ENCODE measurements at regions not wholly inside any gene's neighbourhood (a gene's known extent, or its start where the extent isn't known, plus 50 kb on each side); places are given as distances from the start of the nearest gene placed in this dataset.

DNA sequence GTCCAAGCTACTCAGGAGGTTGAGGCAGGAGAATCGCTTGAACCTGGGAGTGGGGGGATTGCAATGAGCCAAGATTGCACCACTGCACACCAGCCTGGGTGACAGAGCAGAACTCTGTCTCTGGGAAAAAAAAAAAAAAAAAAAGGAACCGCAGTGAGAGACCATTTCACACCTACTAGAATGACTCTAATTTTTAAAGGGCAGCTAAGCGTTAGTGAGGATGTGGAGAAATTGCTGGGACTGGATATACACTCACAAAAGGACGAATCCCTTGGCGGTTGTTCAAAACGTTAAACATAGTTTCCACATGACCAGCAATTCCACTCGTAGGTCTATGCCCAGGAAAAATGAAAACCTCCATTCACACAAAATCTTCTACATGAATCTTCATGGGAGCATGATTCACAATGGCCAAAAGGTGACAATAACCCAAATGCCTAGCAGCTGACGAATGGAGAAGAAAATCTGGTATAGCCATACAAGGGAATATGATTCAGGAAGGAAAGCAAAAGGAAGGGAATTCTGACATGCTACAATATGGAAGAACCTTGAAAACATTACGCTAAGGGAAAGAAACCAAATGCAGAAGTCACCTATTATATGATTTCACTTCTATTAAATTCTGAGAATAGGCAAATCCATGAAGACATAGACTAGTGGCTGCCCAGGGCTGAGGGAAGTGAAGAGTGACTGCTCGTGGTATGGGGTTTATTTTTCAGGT is 127.0 kb downstream of the CHSY1 start:
- no peak for DNase-seq (ENCODE audit: low spot score)

GRCh38 chr15:101123222-101123910 is 128.5 kb downstream of the CHSY1 start:
- no peak for DNase-seq (ENCODE audit: low spot score)

DNA sequence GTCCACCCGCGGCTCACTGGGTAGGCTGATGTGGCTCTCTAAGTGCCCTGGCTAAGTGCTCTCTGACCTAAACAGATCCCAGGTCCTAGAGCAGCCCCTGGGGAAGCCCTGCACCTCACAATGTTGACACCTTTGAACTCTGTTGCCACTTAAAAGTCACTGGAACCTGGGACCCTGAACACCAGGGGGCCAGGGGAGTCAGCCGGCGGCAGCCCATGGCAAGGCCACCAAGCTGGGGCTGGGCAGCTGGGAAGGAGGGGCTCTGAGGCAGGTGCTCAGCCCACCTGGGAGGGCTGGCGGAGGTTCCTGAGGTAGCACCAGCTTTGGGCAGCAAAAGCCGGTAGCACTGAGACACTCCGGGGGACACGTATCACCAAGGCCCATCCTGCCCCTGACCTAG is 129.0 kb downstream of the CHSY1 start:
- no peak for DNase-seq (ENCODE audit: low spot score)

GRCh38 chr15:101122266-101122665 is 129.6 kb downstream of the CHSY1 start:
- DNase-seq (ENCODE audit: low spot score) = no peak

GRCh38 chr15:101121511-101122090 is 130.2 kb downstream of the CHSY1 start:
- DNase-seq (ENCODE audit: low spot score) = peak; percentile 19

GRCh38 chr15:101120987-101121386 is 130.9 kb downstream of the CHSY1 start:
- no peak for DNase-seq (ENCODE audit: low spot score)

DNA sequence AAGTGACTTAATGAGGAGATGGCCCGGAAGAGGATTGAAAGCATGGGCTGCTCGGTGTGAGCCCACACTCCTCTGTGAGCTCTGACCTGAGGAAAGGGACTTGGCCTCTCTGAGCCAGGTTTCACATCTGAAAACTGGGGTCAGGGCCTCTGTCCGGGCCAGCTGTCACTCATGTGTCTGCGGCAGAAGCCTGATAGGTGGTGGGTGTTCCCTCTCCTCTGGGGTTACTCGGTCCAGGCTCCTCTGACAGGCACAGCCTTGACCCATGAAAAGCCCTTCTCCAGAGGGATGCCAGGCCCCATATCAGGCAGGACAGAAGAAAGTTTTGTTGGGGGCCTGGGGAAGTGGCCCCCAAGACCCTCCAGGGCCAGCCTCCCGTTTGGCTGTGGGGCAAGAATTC is 131.4 kb downstream of the CHSY1 start:
- DNase-seq (ENCODE audit: low spot score) = no peak

Data from CD4-positive, alpha-beta T cell treated with Interleukin-2 at 100 ng/mL for 4 hours (primary cell).